ENCODE measurements at regions not wholly inside any gene's neighbourhood (a gene's known extent, or its start where the extent isn't known, plus 50 kb on each side); places are given as distances from the start of the nearest gene placed in this dataset.
"Not testable (repeated sequence)": the region's sequence is repeated elsewhere in the genome, so short reads cannot be mapped to it uniquely, and the experiment has no call there.

- DNase-seq (ENCODE audit: low spot score), result not testable (repeated sequence)
Observed at GRCh38 chr20:30586178-30586577, 671.3 kb upstream of the DEFB115 start.

- DNase-seq (ENCODE audit: low spot score), result no peak
Observed at GRCh38 chr20:30593572-30593971, 663.9 kb upstream of the DEFB115 start.

DNA sequence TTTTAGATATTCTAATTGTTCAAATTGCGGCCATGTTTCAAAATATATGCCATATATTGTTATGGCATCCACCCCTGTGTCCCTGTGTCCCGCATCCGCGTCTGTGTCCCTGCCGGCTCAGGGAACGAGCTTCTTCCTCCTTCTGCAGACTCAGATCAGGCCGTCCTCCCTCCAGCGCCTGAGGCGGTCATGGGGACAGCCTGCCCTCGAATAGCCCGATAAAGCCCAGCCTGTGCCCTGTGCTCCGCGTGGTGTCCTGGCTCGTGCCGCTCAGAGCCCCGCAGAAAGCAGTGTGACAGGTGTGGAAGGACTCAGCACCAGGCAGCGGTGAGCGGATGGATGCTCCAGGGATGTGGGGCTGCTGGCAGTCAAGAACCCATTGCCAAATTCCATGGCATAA lies 663.4 kb upstream of the DEFB115 start:
- DNase-seq (ENCODE audit: low spot score), result no peak

DNA sequence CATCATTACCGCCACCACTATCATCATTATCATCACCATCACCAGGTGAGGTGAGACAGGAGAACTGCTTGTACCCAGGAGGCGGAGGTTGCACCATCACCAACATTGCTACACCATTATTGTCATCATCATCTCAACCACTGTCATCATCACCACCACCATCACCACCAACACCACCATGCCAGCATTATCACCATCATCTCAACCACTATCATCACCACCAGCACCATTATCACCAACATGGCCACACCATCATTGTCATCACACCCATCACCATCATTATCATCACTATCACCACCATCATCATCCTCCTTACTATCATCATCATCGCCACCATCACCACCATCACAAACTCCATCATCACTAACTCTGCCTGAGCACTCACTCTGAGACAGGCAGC lies 661.8 kb upstream of the DEFB115 start:
- DNase-seq (ENCODE audit: low spot score), result no peak

GRCh38 chr20:30597429-30597828 lies 660.0 kb upstream of the DEFB115 start:
- not testable (repeated sequence) for DNase-seq (ENCODE audit: low spot score)

DNA sequence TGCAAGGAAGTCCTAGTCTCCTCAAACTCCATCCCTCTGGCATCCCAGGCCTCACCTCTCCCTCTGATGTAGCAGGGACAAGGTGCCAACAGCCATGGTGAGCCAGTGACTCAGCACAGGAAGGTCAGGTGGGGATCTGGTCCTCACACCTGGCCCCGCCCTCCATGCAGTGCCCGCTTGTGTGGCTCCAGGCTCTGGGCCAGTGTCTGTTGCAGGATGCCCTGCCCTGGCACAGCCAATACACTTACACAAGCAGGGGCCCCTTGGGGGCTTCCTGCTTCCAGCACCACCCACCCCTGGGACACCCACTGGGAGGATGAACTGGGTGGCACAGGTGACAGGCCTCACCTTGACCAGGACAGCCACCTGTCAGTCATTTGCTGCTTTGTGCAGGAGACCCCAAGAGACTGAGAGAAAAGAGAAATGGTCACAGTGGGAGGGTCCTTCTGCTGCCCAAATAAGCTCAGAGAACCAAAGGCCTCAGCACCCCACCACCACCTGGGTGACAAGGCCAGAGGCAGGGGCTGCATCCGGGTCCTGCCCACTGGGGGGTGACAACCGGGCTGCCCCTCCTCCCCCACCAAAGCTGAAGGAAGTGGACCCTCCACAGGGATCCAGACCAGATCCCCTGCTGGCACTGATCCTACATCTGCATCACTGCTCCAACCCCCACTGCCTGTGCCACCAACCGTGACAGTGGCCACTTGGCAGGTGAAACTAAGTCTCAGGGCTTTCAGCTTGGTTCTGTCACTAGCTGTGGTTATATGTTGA lies 658.8 kb upstream of the DEFB115 start:
- DNase-seq (ENCODE audit: low spot score), result no peak

- DNase-seq (ENCODE audit: low spot score), result no peak
Observed at GRCh38 chr20:30599990-30600389, 657.5 kb upstream of the DEFB115 start.

- no peak for DNase-seq (ENCODE audit: low spot score)
Observed at GRCh38 chr20:30601974-30602373, 655.5 kb upstream of the DEFB115 start.

DNA sequence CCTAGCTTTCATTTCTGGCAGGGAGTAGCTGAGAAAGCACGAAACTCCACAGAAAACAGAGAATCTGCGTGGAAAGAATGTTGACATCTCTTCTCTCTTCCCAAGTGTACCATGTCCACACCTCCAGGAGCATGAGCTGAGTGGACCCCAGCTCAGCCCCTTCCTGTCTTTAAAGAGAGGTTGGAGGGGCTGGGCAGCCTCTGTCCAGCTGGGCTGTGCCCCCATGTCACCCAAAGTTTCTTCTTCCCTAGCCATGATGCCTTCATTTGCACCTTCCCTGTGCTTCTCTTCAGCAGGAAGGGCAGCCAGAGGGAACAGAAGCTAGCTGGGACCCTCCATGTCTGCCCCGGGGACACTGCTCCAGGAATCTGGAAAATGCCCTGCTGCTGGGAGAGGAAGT lies 655.0 kb upstream of the DEFB115 start:
- no peak for DNase-seq (ENCODE audit: low spot score)

GRCh38 chr20:30606990-30607389 lies 650.5 kb upstream of the DEFB115 start:
- DNase-seq (ENCODE audit: low spot score), result no peak

DNA sequence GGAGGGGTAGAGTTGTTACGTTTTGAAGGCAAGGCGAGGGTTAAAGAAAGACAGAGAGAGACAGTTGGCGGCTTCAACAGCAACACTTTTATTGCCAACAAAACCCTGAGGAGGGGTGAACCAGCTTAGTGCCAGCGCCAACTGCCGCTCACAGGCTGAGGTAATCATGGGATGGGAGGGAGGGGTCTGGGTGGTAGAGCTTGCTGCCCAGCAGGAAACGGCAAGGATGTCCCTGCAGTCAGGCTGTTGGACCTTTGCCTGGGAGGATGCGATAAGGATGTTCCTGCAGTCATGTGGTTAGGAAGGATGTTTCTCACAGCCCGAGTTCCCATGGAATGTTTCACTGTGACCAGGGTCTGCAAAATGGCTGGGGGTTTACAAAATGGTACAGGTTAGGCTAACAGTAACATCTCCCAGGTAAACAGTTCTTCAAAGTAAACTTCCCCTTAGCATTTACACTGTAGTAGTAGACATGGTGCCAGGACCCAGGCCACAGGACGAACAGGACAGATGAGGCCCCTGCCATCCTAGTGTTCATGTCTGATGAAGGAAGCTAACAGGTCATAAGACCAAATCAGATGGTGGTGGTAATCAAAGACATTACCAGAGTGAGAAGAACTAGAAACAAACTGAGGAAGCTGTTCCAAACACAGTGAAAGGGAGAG lies 647.3 kb upstream of the DEFB115 start:
- no peak for DNase-seq (ENCODE audit: low spot score)

DNA sequence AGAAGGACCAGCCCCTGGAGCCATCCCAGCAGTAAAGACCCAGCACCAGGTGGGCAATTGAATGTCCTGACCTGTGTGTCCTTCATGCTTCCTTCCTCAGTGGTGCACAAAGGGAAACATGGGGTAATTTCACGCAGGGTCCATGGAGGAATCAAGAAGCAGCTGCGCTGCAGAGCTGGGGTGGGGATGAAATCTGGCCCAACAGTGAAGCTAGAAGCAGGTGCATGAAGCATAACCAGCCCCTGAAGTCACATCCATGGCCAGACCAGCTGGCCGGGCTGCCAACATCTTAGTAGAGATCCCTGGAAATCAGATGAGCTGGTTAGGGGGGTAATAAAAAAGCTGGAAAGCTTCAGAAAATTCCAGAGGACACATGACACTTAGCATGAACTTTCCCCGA lies 646.7 kb upstream of the DEFB115 start:
- no peak for DNase-seq (ENCODE audit: low spot score)

DNA sequence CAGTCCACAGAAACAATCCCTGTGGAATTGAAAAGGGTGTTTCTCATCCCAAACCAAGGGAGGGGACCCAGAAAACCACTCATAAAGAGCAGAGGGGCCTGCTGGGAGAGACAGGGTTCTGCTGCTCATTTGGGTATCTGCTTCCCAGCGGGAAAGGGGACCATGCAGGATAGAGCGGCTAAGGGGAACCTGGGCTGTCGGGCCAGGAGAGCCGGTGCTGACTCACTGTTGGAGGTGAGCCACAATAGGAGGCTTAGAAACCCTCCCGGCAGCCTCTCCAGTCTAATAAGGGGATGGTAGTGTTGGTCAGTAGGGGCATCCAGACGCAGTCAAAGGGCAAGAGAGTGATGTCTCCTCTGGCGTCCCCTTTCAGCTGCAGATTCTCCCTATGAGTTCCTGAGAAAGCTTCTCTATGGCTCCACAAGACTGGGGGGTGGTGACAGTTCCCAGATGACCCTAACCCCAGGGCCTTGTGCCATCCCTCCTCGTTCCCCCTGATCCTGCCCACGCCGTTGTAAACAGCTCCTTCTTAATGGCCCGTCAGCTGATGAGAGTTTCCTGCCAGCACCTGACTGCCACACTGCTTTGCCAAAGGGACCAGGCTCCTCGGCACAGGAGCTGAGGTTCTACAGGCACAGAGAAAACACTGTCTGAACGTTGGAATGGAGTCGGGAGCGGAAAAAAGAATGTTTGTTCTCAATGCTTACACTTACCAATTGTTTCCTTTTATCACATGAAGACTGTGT lies 646.1 kb upstream of the DEFB115 start:
- no peak for DNase-seq (ENCODE audit: low spot score)

DNA sequence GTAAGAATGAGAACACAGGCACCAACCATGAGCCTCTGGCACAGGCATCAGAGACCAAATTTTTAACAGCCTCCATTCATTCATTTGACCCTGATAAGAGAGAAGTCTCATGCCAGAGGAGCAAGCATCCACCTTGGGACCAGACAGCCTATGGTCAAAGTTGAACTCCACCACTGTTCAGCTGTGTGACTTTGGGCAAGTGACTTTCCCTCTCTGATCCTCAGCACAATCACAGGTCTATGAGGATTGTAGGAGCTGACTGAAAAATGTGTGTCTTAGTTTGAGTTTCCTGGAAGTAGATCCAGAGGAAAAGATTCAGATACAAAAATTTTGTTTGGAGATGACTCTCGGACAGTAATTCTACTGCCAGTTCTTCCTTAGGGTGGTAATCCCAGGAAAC lies 645.1 kb upstream of the DEFB115 start:
- DNase-seq (ENCODE audit: low spot score), result no peak

- DNase-seq (ENCODE audit: low spot score), result not testable (repeated sequence)
Observed at GRCh38 chr20:30621346-30621745, 636.1 kb upstream of the DEFB115 start.

DNA sequence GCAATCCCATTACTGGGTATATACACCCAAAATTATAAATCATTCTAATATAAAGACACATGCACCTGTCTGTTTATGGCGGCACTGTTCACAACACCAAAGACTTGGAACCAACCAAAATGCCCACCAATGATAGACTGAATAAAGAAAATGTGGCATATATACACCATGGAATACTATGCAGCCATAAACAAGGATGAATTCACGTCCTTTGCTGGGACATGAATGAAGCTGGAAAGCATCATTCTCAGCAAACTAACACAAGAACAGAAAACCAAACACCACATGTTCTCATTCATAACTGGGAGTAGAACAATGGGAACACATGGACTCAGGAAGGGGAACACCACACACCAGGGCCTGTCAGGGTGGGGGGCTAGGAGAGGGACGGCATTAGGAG lies 633.2 kb upstream of the DEFB115 start:
- DNase-seq (ENCODE audit: low spot score), result not testable (repeated sequence)

- not testable (repeated sequence) for DNase-seq (ENCODE audit: low spot score)
Observed at GRCh38 chr20:30629376-30629775, 628.1 kb upstream of the DEFB115 start.

GRCh38 chr20:30630761-30631160 lies 626.7 kb upstream of the DEFB115 start:
- DNase-seq (ENCODE audit: low spot score), result no peak

GRCh38 chr20:30631261-30631789 lies 626.1 kb upstream of the DEFB115 start:
- not testable (repeated sequence) for DNase-seq (ENCODE audit: low spot score)

- not testable (repeated sequence) for DNase-seq (ENCODE audit: low spot score)
Observed at GRCh38 chr20:30632773-30633172, 624.7 kb upstream of the DEFB115 start.

GRCh38 chr20:30641522-30641921 lies 615.9 kb upstream of the DEFB115 start:
- not testable (repeated sequence) for DNase-seq (ENCODE audit: low spot score)

DNA sequence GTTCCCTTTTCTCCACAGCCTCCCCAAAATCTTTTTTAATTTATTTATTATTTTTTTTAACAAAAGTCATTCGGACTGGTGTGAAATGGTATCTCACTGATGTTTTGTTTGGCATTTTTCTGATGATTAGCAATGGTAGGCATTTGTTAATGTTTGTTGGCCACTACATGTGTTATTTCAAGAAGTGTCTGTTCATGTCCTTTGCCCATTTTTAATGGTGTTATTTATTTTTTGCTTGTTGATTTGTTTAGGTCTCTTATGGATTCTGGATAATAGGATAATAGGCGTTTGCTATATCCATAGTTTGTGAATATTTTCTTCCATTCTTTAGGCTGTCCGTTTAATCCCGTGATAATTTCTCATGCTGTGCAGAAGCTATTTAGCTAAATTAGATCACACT lies 596.5 kb upstream of the DEFB115 start:
- not testable (repeated sequence) for DNase-seq (ENCODE audit: low spot score)

DNA sequence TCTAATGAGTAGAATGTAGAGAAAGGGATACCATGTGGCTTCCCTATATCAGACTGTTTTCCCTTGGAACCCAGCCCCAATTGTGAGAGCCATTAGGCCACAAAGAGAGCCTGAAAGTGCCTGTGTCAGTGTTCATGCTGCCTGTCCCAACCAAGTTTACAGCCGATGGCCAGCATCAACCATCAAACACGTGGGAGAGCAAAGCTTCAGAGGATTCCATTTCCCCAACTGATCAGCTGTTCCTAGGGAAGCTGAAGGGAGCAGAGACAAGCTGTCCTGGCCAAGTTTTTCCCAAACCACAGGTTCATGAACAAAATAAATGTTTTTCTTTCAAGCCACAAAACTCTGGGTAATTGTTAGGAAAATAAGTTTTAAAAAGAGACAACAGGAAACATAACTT lies 589.0 kb upstream of the DEFB115 start:
- not testable (repeated sequence) for DNase-seq (ENCODE audit: low spot score)
